HEK293 (cell line): ENCODE measurements at regions not wholly inside any gene's neighbourhood (a gene's known extent, or its start where the extent isn't known, plus 50 kb on each side); places are given as distances from the start of the nearest gene placed in this dataset.

Source experiments
- MEIS1 ChIP-seq: sonication (generic); formaldehyde crosslinking; IDR thresholded peaks from 2 replicates; pipeline ENCODE4 v1.8.1; 2022; ENCODE audit warnings: missing genetic modification reagents, mild to moderate bottlenecking, borderline replicate concordance
- REPIN1 ChIP-seq: fragments of 450-650 bp; formaldehyde crosslinking; IDR thresholded peaks from 2 replicates; pipeline ENCODE4 v1.5.1; 2017; ENCODE audit warnings: missing biosample characterization, missing genetic modification characterization, low read depth
- ZNF146 ChIP-seq: fragments of 450-650 bp; formaldehyde crosslinking; IDR thresholded peaks from 2 replicates; pipeline ENCODE4 v1.5.1; 2016; ENCODE audit warnings: missing biosample characterization, missing genetic modification characterization
- ZNF302 ChIP-seq: fragments of 450-650 bp; formaldehyde crosslinking; IDR thresholded peaks from 2 replicates; pipeline ENCODE4 v1.5.1; 2016; ENCODE audit warnings: missing biosample characterization, missing genetic modification characterization, low read depth
- ZNF514 ChIP-seq: fragments of 450-650 bp; formaldehyde crosslinking; IDR thresholded peaks from 2 replicates; pipeline ENCODE4 v1.5.1; 2016; ENCODE audit warnings: missing biosample characterization, missing genetic modification characterization
- ZNF670 ChIP-seq: fragments of 450-650 bp; formaldehyde crosslinking; IDR thresholded peaks from 2 replicates; pipeline ENCODE4 v1.5.1; 2016; ENCODE audit warnings: missing biosample characterization, missing genetic modification characterization, low read depth
- ZNF76 ChIP-seq: fragments of 450-650 bp; formaldehyde crosslinking; IDR thresholded peaks from 2 replicates; pipeline ENCODE4; 2016; ENCODE audit warnings: low read depth, missing biosample characterization, missing genetic modification characterization, borderline replicate concordance
- TF ChIP-seq, protein P1 (sequence below): fragments of 450-650 bp; formaldehyde crosslinking; IDR thresholded peaks from 2 replicates; pipeline ENCODE4 v1.5.1; 2016; ENCODE audit warnings: missing biosample characterization, missing genetic modification characterization
- TF ChIP-seq, protein P2 (sequence below): fragments of 450-650 bp; formaldehyde crosslinking; IDR thresholded peaks from 2 replicates; pipeline ENCODE4 v1.5.1; 2016; ENCODE audit warnings: missing biosample characterization, missing genetic modification characterization

GRCh38 chr3:117454908-117455307 is 745.3 kb downstream of the TUSC7 start:
- TF ChIP-seq ZNF76 (tag by site-specific recombination) = no peak
- TF ChIP-seq, protein P1, sequence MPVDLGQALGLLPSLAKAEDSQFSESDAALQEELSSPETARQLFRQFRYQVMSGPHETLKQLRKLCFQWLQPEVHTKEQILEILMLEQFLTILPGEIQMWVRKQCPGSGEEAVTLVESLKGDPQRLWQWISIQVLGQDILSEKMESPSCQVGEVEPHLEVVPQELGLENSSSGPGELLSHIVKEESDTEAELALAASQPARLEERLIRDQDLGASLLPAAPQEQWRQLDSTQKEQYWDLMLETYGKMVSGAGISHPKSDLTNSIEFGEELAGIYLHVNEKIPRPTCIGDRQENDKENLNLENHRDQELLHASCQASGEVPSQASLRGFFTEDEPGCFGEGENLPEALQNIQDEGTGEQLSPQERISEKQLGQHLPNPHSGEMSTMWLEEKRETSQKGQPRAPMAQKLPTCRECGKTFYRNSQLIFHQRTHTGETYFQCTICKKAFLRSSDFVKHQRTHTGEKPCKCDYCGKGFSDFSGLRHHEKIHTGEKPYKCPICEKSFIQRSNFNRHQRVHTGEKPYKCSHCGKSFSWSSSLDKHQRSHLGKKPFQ (tag by site-specific recombination) = no peak
- TF ChIP-seq, protein P2, sequence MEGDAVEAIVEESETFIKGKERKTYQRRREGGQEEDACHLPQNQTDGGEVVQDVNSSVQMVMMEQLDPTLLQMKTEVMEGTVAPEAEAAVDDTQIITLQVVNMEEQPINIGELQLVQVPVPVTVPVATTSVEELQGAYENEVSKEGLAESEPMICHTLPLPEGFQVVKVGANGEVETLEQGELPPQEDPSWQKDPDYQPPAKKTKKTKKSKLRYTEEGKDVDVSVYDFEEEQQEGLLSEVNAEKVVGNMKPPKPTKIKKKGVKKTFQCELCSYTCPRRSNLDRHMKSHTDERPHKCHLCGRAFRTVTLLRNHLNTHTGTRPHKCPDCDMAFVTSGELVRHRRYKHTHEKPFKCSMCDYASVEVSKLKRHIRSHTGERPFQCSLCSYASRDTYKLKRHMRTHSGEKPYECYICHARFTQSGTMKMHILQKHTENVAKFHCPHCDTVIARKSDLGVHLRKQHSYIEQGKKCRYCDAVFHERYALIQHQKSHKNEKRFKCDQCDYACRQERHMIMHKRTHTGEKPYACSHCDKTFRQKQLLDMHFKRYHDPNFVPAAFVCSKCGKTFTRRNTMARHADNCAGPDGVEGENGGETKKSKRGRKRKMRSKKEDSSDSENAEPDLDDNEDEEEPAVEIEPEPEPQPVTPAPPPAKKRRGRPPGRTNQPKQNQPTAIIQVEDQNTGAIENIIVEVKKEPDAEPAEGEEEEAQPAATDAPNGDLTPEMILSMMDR (tag by site-specific recombination) = no peak
- TF ChIP-seq ZNF670 = no peak
- TF ChIP-seq MEIS1 (CRISPR knock-in tag) = no peak
- TF ChIP-seq ZNF514 = no peak
- TF ChIP-seq ZNF302 (tag by site-specific recombination) = no peak
- no peak for TF ChIP-seq REPIN1 (tag by site-specific recombination)
- TF ChIP-seq ZNF146 = no peak
